Femur (tissue), 1 donor: ENCODE measurements at regions not wholly inside any gene's neighbourhood (a gene's known extent, or its start where the extent isn't known, plus 50 kb on each side); places are given as distances from the start of the nearest gene placed in this dataset.

Experiments
- DNase-seq: peaks from one replicate; pipeline ENCODE4 v3.0.0-alpha.2; 2017

GRCh38 chr1:239739375-239739774, 352.3 kb upstream of the FMN2 start:
- no peak for DNase-seq

- no peak for DNase-seq
These were observed 351.8 kb upstream of the FMN2 start for GRCh38 chr1:239739919-239740318.

DNA sequence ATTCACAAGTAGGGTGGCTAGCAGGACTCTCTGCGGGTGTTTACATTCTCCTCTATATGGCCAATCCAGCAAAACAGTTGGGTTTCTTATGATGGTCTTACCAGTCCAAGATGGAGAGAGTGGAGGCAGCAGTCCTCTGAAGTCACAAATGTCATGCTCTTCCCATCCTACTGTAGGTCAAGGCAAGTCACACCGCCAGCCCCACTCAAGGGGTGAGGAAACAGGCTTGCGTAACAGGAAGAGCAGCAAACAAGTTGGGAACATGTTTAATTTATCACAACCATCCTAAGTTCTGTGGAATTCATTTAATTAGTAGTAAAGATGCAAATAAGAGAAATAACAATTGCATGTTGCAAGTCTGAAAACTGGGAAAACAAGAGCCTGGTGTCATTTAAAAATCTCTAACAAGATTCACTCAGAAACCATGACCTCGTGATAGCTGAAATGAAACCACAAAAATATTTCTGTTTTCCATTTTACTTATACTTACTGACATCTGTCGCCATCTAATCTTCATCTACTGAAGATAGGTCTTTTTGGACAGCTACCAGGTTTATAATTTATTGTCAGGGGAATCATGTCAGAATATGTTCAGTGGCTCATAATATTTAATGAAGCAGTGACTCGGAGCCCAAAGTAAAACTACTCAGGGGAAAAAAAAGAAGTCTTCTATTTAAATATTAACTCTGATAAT, 349.1 kb upstream of the FMN2 start:
- no peak for DNase-seq

- DNase-seq: no peak
These were observed 346.8 kb upstream of the FMN2 start for GRCh38 chr1:239744851-239745250.

GRCh38 chr1:239755107-239755912, 336.4 kb upstream of the FMN2 start:
- DNase-seq: no peak

GRCh38 chr1:239757716-239758115, 334.0 kb upstream of the FMN2 start:
- DNase-seq: no peak

GRCh38 chr1:239758756-239759155, 332.9 kb upstream of the FMN2 start:
- DNase-seq: no peak

GRCh38 chr1:239761509-239761908, 330.2 kb upstream of the FMN2 start:
- DNase-seq: no peak

GRCh38 chr1:239763850-239764249, 327.8 kb upstream of the FMN2 start:
- DNase-seq: no peak

DNA sequence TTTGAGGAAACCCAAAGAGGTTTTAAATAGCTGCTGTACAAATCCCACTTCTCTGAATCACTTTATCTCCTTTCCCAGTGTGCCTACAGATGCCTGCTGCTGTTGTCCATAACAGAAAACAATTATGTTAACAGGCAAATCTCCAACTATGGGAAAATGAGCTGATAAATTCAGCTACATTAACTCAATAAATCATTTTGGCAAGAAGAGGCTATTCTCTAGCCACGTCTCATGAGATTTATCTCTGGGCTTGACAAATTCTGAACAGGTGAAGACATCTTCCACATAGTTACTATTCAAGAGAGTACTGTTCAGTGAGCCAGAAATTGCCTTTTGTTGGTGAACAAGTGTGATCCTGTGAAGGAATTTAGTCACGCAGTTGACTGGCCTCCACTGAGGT, 327.1 kb upstream of the FMN2 start:
- no peak for DNase-seq

GRCh38 chr1:239765163-239765562, 326.5 kb upstream of the FMN2 start:
- DNase-seq: no peak

DNA sequence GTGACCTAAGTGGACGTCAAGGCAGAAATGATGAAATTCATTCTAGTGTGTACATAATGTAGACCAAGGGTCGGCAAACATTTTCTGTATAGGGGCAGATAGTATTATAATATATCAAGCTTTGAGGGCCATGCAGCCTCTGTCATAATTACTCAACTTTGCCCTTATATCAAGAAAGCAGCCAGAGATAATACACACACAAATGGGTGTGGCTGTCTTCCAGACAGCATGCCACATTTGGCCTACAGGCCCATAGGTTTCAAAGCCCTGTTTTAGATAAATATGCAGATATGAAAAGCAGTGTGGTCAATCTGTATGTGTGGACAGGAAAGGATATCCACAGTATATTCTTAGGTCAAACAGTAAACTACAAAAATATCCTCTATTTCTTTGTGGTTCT, 320.1 kb upstream of the FMN2 start:
- DNase-seq: no peak

DNA sequence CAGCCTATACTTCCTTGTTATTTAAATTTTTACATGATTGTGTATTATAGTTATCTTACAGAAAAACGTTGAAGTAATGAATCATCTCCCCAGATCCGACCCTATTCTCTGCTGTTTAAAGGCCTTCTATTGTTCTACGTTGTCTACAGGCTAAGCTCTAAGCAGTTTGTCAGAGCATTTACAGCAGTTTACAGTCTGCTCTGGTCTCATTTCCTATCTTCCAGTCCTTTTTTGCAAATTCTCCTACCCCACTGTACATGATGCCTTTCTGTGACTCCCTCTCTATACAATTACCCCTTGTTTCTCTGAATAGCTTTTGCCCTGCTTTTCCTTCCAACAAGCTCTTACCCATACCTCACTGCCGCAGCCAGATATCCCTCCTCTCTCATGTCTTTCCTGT, 319.2 kb upstream of the FMN2 start:
- no peak for DNase-seq

GRCh38 chr1:239775466-239775865, 316.2 kb upstream of the FMN2 start:
- no peak for DNase-seq

GRCh38 chr1:239778208-239778813, 313.4 kb upstream of the FMN2 start:
- DNase-seq: no peak

GRCh38 chr1:239779962-239780361, 311.7 kb upstream of the FMN2 start:
- no peak for DNase-seq

GRCh38 chr1:239784896-239785295, 306.8 kb upstream of the FMN2 start:
- DNase-seq: no peak

GRCh38 chr1:239785576-239785975, 306.1 kb upstream of the FMN2 start:
- no peak for DNase-seq

GRCh38 chr1:239786464-239786863, 305.2 kb upstream of the FMN2 start:
- DNase-seq: no peak

DNA sequence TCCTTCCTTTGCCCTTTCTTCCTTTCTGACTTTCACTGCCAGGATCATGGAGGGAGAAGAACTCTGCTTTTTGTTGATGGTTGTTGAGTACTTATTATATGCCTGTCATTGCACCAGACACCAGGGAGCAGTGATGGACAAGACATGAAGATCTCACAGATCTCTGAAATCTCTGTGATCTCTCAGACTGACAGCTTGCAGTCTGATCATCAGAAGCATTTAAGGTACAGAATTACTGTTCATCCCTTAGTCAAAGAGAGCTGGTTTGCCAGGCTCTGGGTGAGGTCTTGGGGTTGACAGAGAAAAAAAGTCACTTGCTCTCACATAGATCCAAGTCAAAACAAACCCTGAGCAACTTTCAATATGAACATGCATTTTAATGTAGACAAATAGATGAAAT, 299.5 kb upstream of the FMN2 start:
- no peak for DNase-seq

GRCh38 chr1:239795304-239795703, 296.4 kb upstream of the FMN2 start:
- DNase-seq: no peak

GRCh38 chr1:239799617-239800016, 292.1 kb upstream of the FMN2 start:
- no peak for DNase-seq

DNA sequence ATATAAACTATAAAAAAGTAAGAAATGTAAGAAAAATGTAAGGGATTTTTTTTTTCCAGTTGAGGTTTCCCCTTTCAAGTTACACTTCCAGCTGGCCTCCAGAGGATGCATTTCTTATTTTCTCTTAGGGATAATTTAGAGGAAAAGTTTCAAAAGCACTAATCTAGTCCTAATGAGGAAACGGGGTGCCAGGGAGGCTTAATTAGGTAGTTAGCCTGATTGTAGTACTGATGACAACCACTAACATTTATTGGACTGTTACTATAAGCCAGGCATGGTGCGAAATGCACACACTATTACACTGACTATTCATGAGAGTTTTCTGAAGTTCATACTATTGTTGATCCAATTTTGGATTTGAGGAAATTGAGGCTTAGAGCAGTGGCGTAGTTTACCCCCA, 290.8 kb upstream of the FMN2 start:
- DNase-seq: no peak

DNA sequence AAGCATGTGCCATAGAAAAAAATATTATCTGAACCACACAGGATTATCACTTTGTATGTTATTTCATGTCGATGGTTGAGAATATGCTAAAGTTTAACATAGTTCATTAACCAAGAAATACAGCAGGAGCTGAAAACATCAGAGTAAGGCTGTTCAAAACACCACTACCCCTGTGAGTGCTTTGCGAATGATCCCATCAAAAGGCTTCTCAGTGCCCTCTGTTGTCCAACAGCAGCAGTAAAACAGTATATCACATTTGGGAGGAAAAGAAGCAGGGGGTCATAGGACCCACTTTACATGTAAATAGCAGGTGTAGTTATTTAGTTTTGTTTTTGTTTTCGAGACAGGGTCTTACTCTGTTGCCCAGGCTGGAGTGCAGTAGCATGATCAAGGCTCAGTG, 289.4 kb upstream of the FMN2 start:
- no peak for DNase-seq
